Coronary artery (tissue), 2 donors: ENCODE measurements at regions not wholly inside any gene's neighbourhood (a gene's known extent, or its start where the extent isn't known, plus 50 kb on each side); places are given as distances from the start of the nearest gene placed in this dataset.
"Not testable (repeated sequence)": the region's sequence is repeated elsewhere in the genome, so short reads cannot be mapped to it uniquely, and the experiment has no call there.

Experiments used
- DNase-seq: peaks from one replicate; pipeline ENCODE4 v3.0.0-alpha.2; 2017; ENCODE audit warnings: low spot score
- H3K27ac ChIP-seq, 2 donors: fragments of 200-600 bp; sonication (generic); one replicate each; pipeline ENCODE4 v1.5.1; 2016 to 2019
- H3K4me3 ChIP-seq: fragments of 200-600 bp; sonication (generic); 2 replicates; pipeline ENCODE4 v1.5.1; 2016; ENCODE audit warnings: mild to moderate bottlenecking, moderate library complexity
- TF ChIP-seq, protein P1 (sequence below): fragments of 200-600 bp; sonication (generic); IDR thresholded peaks from one replicate; pipeline ENCODE4 v1.5.1; 2019; ENCODE audit warnings: antibody characterized with exemption

GRCh38 chr21:19109694-19110093, 706.1 kb upstream of the TMPRSS15 start:
- TF ChIP-seq, protein P1, sequence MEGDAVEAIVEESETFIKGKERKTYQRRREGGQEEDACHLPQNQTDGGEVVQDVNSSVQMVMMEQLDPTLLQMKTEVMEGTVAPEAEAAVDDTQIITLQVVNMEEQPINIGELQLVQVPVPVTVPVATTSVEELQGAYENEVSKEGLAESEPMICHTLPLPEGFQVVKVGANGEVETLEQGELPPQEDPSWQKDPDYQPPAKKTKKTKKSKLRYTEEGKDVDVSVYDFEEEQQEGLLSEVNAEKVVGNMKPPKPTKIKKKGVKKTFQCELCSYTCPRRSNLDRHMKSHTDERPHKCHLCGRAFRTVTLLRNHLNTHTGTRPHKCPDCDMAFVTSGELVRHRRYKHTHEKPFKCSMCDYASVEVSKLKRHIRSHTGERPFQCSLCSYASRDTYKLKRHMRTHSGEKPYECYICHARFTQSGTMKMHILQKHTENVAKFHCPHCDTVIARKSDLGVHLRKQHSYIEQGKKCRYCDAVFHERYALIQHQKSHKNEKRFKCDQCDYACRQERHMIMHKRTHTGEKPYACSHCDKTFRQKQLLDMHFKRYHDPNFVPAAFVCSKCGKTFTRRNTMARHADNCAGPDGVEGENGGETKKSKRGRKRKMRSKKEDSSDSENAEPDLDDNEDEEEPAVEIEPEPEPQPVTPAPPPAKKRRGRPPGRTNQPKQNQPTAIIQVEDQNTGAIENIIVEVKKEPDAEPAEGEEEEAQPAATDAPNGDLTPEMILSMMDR = no peak
- H3K4me3 ChIP-seq = no peak overlapping the region
- no peak overlapping the region for H3K27ac ChIP-seq
- no peak for DNase-seq

GRCh38 chr21:19119259-19119658, 715.7 kb upstream of the TMPRSS15 start:
- DNase-seq, H3K27ac ChIP-seq, H3K4me3 ChIP-seq: not testable (repeated sequence)

GRCh38 chr21:19120591-19120990, 717.0 kb upstream of the TMPRSS15 start:
- TF ChIP-seq, protein P1 = no peak

DNA sequence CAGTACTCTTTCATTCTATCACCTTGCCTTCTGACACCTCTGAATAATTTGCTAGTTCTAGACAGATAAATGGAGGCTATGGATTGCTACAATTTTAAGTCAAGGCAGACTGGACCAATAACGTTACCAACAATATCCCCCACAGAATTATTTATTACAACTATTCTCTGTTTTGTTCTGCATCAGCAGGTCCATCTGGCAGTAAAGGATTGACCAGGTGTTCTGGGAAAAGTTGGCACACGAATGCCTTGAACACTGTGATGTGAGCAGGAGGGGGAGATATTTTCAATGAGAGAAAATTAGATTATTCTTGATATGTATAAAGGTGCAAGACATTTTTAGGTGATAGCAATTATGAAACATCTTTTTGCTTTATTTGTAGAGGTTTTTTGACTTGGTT, 718.8 kb upstream of the TMPRSS15 start:
- no peak for DNase-seq
- no peak overlapping the region for H3K27ac ChIP-seq
- TF ChIP-seq, protein P1 = no peak
- H3K4me3 ChIP-seq = no peak overlapping the region

More at GRCh38 chr21:19120591-19120990, 717.0 kb upstream of the TMPRSS15 start:
- H3K4me3 ChIP-seq = no peak overlapping the region
- H3K27ac ChIP-seq = no peak overlapping the region
- DNase-seq = no peak

GRCh38 chr21:19123053-19123452, 719.5 kb upstream of the TMPRSS15 start:
- Histone ChIP-seq H3K4me3 (no peak overlapping the region), H3K27ac (no peak overlapping the region)
- TF ChIP-seq, protein P1 = no peak
- DNase-seq = no peak

GRCh38 chr21:19123525-19123924, 719.9 kb upstream of the TMPRSS15 start:
- H3K4me3 ChIP-seq = no peak overlapping the region
- H3K27ac ChIP-seq = no peak overlapping the region
- TF ChIP-seq, protein P1 = no peak
- no peak for DNase-seq

GRCh38 chr21:19124691-19125090, 721.1 kb upstream of the TMPRSS15 start:
- Histone ChIP-seq H3K27ac (no peak overlapping the region), H3K4me3 (no peak overlapping the region)
- DNase-seq = no peak
- TF ChIP-seq, protein P1 = no peak
